ENCODE measurements at regions not wholly inside any gene's neighbourhood (a gene's known extent, or its start where the extent isn't known, plus 50 kb on each side); places are given as distances from the start of the nearest gene placed in this dataset.

GRCh38 chr4:129532573-129532972, 436.6 kb downstream of the C4orf33 start:
- no peak for DNase-seq (ENCODE audit: low spot score)

DNA sequence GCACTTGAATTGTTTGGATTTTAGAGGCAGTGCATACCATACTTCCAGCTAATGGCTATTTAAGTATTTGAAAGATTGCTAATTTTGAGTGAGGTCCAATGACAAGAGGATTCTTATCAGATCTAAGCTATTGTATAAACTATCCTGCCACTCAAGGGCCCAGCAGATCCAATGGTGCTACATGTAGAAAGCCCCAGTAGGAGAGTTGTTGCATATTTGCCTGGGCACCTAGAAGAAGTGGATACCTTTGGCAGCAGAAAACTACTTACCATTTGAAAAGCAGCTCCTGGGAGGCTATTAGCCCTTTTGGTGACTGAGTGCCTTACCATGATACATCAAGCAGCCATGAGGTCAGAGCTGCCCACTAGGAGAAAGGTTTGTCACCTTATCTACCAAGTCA, 447.3 kb downstream of the C4orf33 start:
- no peak for DNase-seq (ENCODE audit: low spot score)

DNA sequence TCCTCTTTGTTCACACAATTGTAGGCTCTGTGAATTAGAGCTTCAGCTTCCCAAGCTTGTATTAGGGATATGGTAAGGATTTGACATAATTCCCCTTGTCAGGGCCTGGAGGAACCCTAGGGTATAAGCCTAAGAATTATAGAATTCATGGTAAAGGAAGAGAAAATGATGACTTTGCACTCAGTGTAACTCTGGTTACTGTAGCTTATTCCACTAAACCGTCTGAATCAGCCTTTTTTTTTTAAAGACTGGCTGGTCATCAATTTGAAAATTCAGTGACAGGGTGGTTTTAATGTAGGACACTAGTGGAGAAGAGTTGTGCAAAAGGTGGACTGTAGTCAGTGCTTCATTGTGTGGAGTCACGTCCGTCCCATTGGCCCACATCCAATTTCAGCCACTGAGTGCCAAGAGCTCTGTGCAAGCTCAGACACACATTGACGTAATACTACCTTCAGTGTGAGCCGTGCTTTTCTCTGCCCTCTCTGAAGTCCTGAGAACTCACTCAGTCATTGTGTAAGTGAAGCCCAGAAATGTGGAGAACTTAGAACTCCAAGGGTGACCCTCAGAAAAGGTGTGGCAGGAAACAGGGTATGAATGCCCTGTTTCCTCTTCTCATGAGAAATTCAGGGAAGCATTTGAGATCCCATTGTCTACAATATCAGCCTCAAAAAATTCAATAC, 449.8 kb downstream of the C4orf33 start:
- DNase-seq (ENCODE audit: low spot score), result no peak

- no peak for DNase-seq (ENCODE audit: low spot score)
Measured at GRCh38 chr4:129546531-129546930, 450.6 kb downstream of the C4orf33 start.

GRCh38 chr4:129550281-129550785, 454.4 kb downstream of the C4orf33 start:
- no peak for DNase-seq (ENCODE audit: low spot score)

DNA sequence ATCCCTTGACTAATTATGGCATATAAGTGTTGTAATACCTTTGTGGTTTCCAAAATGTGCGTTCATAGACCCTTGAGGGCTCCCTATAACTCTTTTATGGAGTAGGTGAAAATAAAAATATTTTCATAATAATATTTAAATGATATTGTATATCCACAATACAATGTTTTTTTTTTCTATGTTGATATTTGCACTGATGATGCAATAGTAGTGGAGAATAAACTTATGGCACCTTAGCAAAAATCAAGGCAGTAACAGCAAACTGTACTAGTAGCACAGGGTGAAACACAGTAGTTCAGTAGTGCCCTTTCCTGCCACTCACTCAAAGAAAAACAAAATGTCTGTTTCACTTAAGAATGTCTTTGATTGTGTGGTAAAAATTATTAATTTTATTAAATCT, 465.3 kb downstream of the C4orf33 start:
- no peak for DNase-seq (ENCODE audit: low spot score)

DNA sequence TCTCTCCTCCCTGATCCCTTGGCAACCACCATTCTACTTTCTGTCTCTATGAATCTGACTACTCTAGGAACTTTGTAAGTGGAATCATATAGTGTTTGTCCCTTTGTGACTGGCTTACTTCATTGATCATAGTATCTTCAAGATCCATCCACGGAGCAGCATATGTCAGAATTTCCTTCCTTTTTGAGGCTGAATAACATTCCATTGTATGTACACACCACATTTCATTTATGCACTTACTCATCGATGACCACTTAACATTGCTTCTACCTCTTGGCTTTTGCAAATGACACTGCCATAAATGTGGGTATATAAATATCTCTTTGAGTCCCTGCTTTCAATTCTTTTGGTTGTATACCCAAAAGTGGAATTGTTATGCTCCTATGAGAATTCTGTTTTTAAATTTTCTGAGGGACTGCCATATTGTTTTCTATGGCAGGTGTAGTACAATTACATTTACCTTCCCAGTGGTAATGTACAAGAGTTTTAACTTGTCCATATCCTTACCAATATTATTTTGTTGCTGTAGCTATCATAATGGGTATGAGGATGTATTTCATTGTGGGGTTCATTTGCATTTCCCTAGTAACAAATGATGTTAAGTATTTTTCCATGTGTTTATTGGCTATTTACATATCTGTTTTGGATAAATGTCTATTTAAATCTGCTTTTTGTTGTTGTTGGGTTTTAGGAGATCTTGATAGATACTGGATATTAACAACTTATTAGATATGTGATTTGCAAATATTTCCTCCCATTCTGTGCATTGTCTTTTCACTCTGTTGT, 466.1 kb downstream of the C4orf33 start:
- no peak for DNase-seq (ENCODE audit: low spot score)

DNA sequence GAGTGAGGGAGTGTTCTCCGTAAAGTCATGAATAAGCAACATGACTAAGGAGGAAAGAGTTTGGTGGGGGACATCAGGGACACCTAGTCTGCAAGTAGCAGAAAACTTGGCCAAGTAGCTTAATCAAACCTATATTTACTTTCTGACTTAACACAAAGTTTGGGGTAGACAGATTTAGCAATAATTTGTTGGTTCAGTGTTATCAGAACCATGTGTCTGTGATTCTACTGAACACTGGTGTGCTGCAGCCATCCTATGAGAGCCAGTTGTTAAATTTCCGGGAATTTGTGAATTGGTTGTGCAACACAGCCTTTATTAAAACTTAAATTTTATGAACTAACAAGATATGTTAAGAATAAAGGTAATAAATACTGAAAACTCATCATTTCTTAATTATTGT, 469.3 kb downstream of the C4orf33 start:
- DNase-seq (ENCODE audit: low spot score), result no peak

- no peak for DNase-seq (ENCODE audit: low spot score)
Measured at GRCh38 chr4:129570326-129570725, 474.4 kb downstream of the C4orf33 start.

DNA sequence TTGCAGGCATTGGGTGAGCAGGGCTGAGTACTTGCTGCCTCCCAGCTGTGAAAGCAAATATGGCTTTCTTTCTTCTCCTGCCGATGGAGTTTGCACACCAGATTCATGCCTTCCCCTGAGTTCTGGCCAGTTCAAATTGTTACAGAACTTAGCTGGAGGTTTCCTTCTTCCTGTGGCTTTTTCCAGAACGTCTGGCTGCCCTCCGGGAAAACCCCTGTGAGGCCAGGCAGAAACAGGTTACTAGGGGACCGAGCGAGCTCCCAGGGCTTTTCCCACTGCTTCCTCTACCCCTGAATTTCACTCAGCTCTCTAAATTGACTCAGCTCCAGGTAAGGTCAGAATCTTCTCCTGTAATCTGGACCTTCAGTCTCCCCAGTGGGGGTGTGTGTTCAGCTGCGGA, 482.4 kb downstream of the C4orf33 start:
- no peak for DNase-seq (ENCODE audit: low spot score)

DNA sequence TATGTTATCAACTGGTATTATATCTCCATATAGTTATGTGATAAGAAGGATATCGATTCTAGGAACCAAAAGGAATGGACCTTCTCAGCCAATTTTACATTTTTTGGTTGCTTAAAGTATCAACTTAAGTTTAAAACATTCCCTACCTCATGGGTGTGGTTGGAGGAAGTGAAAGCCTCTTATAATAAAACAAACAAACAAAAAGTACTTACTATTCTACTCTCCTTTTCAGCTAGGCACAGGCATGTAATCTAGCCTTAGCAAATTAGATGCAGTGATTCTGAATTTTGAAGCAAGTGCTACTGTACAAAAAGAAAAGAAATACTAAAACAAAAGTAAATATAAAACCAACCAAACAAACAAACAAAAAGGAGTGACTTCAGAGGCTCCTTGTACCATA, 485.4 kb downstream of the C4orf33 start:
- no peak for DNase-seq (ENCODE audit: low spot score)

GRCh38 chr4:129583868-129584267, 487.9 kb downstream of the C4orf33 start:
- no peak for DNase-seq (ENCODE audit: low spot score)

GRCh38 chr4:129598582-129598981, 502.6 kb downstream of the C4orf33 start:
- no peak for DNase-seq (ENCODE audit: low spot score)

DNA sequence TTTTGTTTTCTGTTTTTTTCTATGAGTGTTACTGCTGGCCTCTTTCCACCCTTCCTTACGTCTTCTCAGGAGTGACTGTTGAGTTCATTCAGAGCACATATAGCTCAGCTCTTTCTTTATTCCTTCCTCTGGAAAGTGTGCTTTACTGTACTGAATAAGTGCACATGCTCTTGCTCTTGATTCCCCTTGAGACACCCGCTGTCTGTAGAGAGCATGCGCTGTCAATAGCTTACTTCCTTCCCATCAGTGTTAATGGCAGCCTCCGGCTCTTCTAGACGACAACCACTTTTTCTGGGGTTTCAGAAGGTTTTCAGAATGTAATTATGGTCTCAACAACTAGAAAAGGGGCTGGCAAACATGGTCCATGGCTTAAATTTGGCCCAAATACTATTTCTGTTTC, 504.9 kb downstream of the C4orf33 start:
- no peak for DNase-seq (ENCODE audit: low spot score)

GRCh38 chr4:129602447-129602846, 506.5 kb downstream of the C4orf33 start:
- DNase-seq (ENCODE audit: low spot score), result no peak

DNA sequence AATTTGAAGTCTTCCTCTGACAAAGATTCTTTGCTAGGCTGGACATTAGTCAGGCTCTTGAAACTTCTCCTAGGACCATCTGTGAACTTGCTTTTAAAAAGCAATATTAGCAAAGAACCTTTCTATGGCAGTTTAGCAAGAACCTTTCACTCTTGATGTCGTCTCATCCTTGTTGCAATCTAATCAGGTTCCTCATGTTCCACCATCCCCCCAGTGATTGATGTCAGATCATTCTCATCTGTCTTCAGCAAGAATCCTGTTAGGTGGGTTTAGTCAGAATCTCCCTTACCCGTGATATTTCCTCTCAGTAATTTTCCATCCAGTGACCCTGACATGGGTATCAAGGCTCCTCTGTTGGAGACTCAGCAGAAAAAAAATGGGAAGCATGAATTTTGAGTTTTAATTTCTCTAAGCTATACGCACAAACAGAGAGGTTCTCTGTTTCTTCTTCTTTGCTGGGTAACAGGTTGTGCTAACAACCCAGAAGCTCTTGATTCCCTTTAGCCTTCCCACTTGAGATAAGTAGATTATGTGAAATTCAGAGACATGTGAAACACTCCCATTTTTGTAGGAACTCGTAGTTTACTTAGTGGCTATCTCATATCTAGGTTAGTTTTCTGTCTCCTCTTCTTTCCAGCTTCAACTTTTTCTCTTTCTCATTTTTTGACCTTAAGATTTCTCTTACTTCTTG, 507.4 kb downstream of the C4orf33 start:
- DNase-seq (ENCODE audit: low spot score), result no peak

- DNase-seq (ENCODE audit: low spot score), result no peak
Measured at GRCh38 chr4:129604632-129605255, 508.8 kb downstream of the C4orf33 start.

DNA sequence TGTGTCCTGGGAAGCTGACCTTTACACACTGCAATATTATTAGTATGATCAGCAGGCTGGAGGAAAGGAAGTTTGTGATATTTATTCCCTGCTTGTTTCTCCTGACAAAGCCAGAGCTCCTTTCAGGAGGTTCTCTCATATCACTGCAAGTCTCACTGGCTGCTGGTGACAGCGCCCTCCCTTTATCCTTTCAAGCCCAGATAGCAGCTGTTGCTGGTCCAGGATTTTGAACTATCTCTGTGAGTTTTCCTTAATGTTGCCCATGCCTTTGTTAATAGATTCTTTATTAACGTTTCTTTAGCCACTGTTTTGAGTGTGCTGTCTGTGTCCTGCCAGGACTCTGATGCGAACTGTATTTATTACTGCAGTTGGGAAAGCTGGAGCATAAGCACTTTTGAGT, 518.7 kb downstream of the C4orf33 start:
- no peak for DNase-seq (ENCODE audit: low spot score)

GRCh38 chr4:129622566-129622965, 526.6 kb downstream of the C4orf33 start:
- DNase-seq (ENCODE audit: low spot score), result no peak

DNA sequence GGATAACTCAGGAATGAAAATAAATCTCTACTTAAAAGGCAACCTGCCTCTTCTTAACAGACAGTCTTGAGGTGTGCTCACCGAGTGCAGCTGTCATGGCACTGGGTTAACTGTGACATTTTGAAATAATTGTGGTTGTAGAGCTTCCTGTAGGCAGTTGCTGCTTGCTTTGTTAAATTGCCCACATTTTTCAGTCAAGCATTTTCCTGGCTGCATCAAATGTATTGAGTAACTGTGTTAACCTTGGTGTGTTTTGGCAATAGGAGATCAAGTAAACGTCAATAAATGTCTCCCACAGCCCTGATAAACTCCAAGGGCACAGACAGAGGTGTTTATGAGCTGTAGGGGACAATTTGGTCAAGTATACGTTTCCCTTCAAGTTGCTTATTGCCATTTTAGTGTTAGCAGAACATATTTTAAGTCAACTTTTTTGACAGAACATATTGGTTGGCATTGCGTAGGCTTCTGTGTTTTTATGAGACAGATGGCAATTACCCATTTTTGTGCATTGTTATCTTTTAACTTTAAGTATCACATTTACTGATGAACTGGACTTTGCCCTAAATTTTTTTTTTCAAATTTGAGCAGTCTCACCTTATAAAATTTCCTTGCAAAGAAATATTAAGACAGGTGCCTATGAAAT, 527.4 kb downstream of the C4orf33 start:
- no peak for DNase-seq (ENCODE audit: low spot score)

GRCh38 chr4:129641179-129641578, 545.2 kb downstream of the C4orf33 start:
- no peak for DNase-seq (ENCODE audit: low spot score)

All from mesenteric fat pad (tissue), 1 donor.